Dedifferentiated amniotic fluid mesenchymal stem cell (primary cell): ENCODE measurements at regions not wholly inside any gene's neighbourhood (a gene's known extent, or its start where the extent isn't known, plus 50 kb on each side); places are given as distances from the start of the nearest gene placed in this dataset.

Experiments used
- DNase-seq: peaks from one replicate; pipeline ENCODE4 v3.0.0-alpha.2; 2016; ENCODE audit errors: extremely low spot score

DNA sequence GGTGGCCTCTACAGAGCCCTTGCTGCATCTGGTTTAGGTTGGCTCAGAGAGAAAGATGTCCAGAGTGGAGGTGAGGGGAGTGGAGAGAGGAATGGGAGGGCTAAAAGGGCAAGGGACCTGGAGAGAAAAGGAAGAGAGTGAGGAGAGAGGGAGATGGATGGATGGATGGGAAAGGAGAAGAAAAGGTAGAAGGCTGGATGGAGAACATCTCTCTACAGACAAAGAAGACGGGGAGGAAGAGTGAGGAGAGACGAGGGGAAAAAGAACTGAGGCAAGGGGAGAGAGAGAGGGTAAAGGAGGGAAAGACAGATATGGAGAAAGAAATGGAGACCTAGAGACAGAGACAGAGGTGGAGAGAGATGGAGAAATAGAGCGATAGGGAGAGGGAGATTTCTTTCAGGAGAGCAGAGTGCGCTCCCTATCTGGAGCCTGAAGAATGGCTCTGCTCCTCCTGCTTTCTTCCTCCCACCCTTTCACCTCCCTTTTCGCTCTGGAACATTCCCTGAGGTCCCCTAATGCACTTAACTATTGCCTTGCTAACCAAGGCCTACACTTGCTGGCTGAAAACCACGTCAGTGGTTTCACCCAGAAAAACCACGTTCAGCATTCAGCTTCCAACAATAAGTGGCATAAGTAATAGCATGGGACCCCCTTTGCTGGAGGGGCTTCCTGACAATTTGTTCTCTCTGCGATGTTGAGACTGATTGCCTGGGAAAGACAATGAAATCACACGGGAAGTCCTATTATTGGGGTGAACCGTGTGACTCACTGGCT lies 286.3 kb downstream of the CDH26 start:
- no peak for DNase-seq

DNA sequence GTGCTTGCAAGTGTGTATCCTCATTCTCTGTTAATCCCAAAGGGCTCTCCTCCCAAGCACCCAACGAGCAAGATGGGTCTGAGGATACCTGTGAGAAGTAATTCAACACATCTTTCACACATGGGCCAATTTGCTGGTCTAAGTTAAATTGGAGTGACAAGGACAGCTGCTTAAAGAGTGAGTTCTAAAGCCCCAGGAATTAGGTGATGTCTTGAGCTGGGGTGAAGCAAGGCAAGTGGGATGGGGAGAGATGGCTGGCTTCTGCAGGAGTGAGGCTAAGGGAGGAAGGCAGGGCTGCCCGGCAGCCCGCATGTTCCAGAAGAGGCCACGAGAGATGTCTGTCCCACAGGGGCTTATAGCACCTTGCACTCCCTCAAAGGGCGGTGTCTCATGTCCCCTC lies 288.5 kb downstream of the CDH26 start:
- no peak for DNase-seq

- DNase-seq, result peak; percentile 73
These were observed 291.2 kb downstream of the CDH26 start for GRCh38 chr20:60249436-60249835.

- no peak for DNase-seq
These were observed 292.0 kb downstream of the CDH26 start for GRCh38 chr20:60250251-60250650.

DNA sequence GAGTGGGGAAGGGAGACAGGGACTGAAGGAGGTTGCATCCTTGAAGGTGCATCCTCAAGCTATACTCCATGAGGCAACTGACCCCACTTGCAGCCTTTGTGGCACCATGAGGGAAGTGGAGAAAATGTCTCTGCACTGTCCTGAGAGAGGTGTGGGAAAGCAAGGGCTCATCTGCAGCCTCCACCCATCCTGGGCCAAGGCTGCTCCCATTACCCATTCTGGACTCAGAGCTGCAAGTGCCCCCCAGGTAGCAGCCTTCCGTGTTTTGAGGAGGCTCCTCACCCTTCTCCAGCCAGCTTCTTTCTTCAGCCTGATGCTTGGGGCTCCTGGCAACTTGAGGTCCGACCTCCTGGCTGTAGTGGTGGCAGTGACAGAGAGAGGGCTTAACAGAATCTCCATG lies 294.6 kb downstream of the CDH26 start:
- no peak for DNase-seq

- DNase-seq, result no peak
These were observed 295.2 kb downstream of the CDH26 start for GRCh38 chr20:60253471-60253870.

DNA sequence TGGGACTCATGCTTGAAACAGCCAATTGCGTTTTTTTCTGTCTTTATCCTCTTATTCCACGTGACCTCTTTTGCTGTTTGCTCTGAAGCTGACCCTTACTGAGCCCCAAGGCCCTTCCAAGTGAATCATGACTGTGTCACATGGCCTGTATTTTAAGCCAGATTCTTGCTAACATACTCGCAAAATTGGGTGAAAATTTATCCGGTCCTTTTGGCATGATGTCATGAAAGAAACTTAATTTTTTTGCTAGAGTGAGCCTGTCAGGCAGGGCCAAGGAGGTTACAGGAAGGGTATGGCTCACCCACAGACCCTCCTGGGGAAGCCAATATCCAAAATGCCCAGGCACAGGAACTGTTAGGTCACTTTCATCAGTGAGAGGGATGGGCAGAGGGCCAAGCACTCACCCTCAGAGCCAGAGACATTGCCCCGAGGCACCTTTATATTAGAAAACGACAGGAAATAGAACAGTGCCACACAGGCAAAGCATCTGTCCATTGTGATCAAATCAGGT lies 296.7 kb downstream of the CDH26 start:
- DNase-seq, result peak; percentile 33

DNA sequence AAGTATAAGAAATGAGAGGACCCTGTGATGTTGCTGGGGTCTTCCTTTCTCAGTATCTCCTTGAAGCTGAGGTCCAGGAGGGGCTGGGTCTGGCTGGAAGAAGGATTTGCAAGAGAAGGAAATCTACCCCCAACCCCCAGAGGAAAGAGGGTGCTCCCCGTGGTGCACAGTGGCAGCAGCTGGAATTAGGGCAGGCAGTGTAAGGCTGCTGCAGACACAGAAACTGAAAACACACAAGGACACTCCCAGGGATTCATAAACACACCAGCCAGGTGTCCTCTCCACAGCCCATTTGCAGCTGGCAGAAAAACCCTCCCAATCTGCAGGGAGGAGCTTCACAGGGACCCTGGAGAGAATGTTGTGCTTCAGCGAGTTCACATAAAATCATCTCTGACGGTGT lies 297.2 kb downstream of the CDH26 start:
- DNase-seq, result no peak

DNA sequence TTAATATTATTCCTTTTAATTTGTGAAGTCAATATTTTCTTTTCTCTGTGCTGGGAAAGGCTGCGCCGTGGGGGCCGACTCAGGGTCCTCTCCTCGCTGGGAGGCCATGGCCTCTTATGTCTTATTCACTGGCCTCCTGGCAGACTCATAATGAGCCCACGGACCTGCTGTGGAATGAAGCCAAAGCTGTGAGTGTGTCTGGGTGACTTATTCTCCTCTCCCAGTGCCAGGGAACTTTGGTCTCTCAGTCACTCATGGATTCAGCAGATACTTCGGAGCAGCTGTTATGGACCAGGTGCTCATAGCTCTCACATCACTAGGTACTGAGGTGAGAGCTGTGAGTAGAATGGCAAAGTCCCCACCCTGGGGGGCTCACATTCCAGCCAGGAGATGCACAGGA lies 297.6 kb downstream of the CDH26 start:
- DNase-seq, result no peak

DNA sequence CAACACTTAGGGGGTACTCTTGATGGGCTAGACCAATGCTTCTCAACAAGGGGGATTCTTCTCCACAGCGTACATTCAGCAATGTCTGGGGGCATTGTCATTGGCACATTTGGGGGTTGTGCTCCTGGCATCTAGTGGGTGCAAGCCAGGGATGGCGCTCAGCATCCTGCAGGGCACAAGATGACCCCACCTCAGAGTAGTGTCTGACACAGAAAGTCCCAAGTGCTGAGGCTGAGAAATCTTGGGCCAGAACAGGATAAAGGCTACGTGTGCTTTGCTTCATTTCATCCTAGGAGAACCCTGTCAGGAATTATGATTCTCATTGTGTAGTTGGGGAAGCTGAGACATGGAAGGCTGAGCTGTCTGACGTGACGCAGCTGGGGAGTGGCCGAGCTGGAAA lies 298.6 kb downstream of the CDH26 start:
- DNase-seq, result no peak

- no peak for DNase-seq
These were observed 299.4 kb downstream of the CDH26 start for GRCh38 chr20:60257671-60258070.

- no peak for DNase-seq
These were observed 300.1 kb downstream of the CDH26 start for GRCh38 chr20:60258255-60258863.

- DNase-seq, result no peak
These were observed 303.1 kb downstream of the CDH26 start for GRCh38 chr20:60261333-60261732.

- DNase-seq, result no peak
These were observed 304.9 kb downstream of the CDH26 start for GRCh38 chr20:60262967-60263603.

DNA sequence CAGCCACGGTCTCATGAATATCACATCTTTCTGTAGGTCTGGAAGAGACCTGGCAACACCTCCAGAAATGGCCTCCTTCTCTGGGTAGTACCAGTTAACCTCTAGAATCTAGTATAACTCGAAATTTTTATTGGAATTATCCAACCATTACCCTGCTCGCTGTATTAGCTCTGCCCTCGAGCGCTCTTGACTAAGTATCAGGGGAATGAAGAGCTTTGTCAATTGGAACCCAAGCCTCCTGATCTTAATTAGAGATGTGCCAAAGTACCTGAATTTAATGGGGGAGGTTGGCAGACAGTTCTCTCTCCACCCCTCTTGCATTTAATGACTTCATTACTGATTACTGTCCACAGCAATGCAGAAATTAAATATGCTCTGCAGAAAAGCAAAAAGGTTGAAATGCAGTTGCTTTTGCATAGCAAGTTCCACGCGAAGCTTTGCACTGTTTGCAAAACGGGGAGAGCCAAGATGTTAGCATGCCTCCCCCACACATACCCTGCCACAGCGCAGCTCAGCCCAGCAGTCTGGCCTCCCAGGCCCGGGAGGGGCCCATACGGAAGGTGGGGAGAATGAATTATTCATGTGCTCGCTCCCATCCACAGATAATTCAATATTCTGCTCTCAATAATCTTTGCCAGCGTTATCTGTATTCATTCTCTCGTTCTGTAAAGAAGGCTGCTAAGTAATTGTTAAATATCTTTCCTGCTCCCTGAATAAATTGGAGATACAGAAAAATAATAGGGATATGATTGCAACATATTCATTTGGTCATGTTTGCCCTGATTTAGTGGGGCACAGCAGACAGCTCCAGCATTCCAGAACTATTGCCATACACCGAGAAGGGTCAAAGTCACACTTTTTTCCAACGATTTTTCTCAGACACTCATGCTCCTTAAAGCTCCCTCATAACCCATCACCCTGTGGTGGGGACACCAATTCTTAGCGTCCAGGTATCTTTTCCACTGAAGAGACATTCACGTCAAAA lies 305.8 kb downstream of the CDH26 start:
- no peak for DNase-seq

- no peak for DNase-seq
These were observed 308.1 kb downstream of the CDH26 start for GRCh38 chr20:60266177-60266823.

DNA sequence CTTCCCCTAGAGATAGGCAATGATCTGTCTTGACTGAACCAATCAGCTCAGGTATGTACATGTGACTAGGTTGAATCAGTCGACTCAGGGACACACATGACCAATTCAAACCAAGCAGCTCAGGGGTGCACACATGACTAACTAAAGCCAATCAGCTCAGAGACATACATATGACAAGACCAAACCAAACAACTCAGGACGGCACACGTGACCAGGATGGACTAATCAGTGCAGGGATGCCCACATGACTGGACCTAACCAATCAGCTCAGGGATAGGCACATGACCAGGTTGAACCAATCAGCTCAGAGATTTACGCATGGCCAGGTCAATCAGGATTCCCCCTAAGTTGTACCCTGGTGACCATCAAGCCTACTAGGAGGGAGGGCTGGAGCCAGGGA lies 310.3 kb downstream of the CDH26 start:
- DNase-seq, result no peak

GRCh38 chr20:60269573-60270162 lies 311.4 kb downstream of the CDH26 start:
- no peak for DNase-seq

- DNase-seq, result no peak
These were observed 312.1 kb downstream of the CDH26 start for GRCh38 chr20:60270341-60270740.

DNA sequence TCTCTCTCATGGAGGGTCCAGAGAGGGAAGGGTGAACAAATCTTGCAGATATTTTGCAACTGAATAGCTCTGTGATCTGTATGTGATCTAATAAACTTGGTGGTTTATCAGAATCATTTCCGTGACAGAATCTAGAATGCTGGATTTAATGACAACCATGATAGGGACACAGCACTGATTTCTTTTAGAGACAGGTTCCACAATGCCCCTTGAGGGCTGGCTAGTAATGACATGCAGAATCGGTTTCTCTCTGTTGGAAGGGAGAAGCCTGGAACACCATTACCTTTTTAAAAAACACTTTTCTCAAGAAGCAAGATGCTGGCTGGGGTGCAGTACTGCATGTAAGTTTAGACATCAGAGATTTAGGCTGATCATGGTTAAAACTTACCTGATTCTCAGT lies 313.4 kb downstream of the CDH26 start:
- no peak for DNase-seq

DNA sequence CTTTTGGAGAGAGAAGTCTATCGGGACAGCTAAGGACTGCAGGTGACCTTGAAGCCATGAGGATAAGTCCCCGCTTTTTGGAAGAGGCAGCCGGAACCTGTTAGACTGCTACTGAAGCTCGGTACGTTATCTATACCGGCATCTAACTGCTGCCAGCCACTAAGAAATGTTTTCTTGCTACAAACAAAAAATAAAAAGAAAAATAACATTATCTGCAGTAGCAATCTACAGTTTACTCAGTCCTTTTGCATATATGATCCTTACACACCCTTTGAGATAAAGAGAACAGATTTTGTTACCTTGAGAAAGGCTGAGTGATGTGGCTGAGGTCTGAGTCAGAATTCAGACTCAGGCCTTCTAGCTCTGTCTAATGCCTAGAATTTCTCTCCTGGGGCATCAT lies 314.6 kb downstream of the CDH26 start:
- no peak for DNase-seq
